Thyroid gland (tissue), 4 donors: ENCODE measurements at regions not wholly inside any gene's neighbourhood (a gene's known extent, or its start where the extent isn't known, plus 50 kb on each side); places are given as distances from the start of the nearest gene placed in this dataset.

ENCODE experiments used
- CTCF ChIP-seq, 6 experiments: fragments of 200-600 bp in 3 of 6; fragments of 450-650 bp in 3 of 6; sonication (generic) in 3 of 6; IDR thresholded peaks; one replicate each; pipeline ENCODE4 v1.5.1; 2016 to 2019; ENCODE audit warnings: antibody characterized with exemption in 6 of 6, mild to moderate bottlenecking in 2 of 6, inconsistent platforms in 1 of 6, moderate library complexity in 1 of 6
- POLR2A ChIP-seq, 2 donors: fragments of 450-650 bp; IDR thresholded peaks; one replicate each; pipeline ENCODE4 v1.6.1; 2017; ENCODE audit warnings: antibody characterized with exemption in 2 of 2, mild to moderate bottlenecking in 2 of 2, moderate library complexity in 1 of 2

- TF ChIP-seq CTCF (IDR thresholded peaks at IDR 0.05) = no peak
- no peak for TF ChIP-seq POLR2A (IDR thresholded peaks at IDR 0.05)
Observed at GRCh38 chr11:23095650-23096189, 235.4 kb upstream of the CCDC179 start.
